Caco-2 (cell line): ENCODE measurements at regions not wholly inside any gene's neighbourhood (a gene's known extent, or its start where the extent isn't known, plus 50 kb on each side); places are given as distances from the start of the nearest gene placed in this dataset.

Source experiments
- BruUV-seq: library from RNA; stranded (reverse); fragments of 400-500 nt; replicated peaks from 2 replicates; lab custom pipeline; 2021; lab: Mats Ljungman, UMichigan
- CTCF ChIA-PET: fragments of 300-600 bp; sonication (Branson Sonifier 250); formaldehyde crosslinking; loops from one replicate; lab custom pipeline; 2022; ENCODE audit warnings: antibody characterized with exemption; lab: Charles Lee
- POLR2A ChIA-PET: fragments of 300-600 bp; sonication (Branson Sonifier 250); formaldehyde crosslinking; loops from one replicate; lab custom pipeline; 2022; ENCODE audit warnings: antibody characterized with exemption; lab: Charles Lee
- DNase-seq, 2 experiments: peaks; one replicate each; pipeline versions ENCODE4 v3.0.0 to v3.0.0-alpha.2; 2020 to 2022
- H3K27me3 ChIP-seq: replicated peaks from 2 replicates; pipeline ENCODE4 v1.6.0; 2011; ENCODE audit warnings: low read length; ENCODE audit not compliant: control insufficient read depth, insufficient read depth
- H3K36me3 ChIP-seq: 2 replicates; pipeline ENCODE4 v1.5.1; 2011; ENCODE audit warnings: low read length; ENCODE audit not compliant: control insufficient read depth, insufficient read depth
- H3K4me1 ChIP-seq: fragments of 250-450 bp; sonication (Bioruptor Pico); 2 replicates; pipeline ENCODE4 v1.5.1; 2020; ENCODE audit warnings: mild to moderate bottlenecking
- H3K4me3 ChIP-seq: 2 replicates; pipeline ENCODE4 v1.5.1; 2011; ENCODE audit warnings: low read depth, mild to moderate bottlenecking, control low read depth, low read length
- H3K9me3 ChIP-seq: fragments of 250-450 bp; sonication (Bioruptor Pico); 2 replicates; pipeline ENCODE4 v1.5.1; 2020; ENCODE audit warnings: mild to moderate bottlenecking, moderate library complexity
- H3K27ac Mint-ChIP-seq: one replicate; pipeline ENCODE4 v1.8.0; 2022; ENCODE audit warnings: mixed read lengths; ENCODE audit not compliant: unreplicated experiment
- H3K27me3 Mint-ChIP-seq: one replicate; pipeline ENCODE4 v1.8.0; 2022; ENCODE audit warnings: mixed read lengths; ENCODE audit not compliant: insufficient read depth, unreplicated experiment
- H3K36me3 Mint-ChIP-seq: one replicate; pipeline ENCODE4 v1.8.0; 2022; ENCODE audit warnings: mild to moderate bottlenecking, mixed read lengths; ENCODE audit not compliant: insufficient read depth, unreplicated experiment
- H3K4me1 Mint-ChIP-seq: one replicate; pipeline ENCODE4 v1.8.0; 2022; ENCODE audit warnings: low read depth, mixed read lengths; ENCODE audit not compliant: unreplicated experiment
- H3K4me3 Mint-ChIP-seq: one replicate; pipeline ENCODE4 v1.8.0; 2022; ENCODE audit warnings: mild to moderate bottlenecking, moderate library complexity, mixed read lengths; ENCODE audit not compliant: unreplicated experiment
- H3K9me3 Mint-ChIP-seq: one replicate; pipeline ENCODE4 v1.8.0; 2022; ENCODE audit warnings: mixed read lengths; ENCODE audit not compliant: unreplicated experiment
- CTCF ChIP-seq, 2 experiments: fragments of 200-600 bp in 1 of 2; IDR thresholded peaks; 1 replicate in 1 of 2; 2 replicates in 1 of 2; pipeline versions ENCODE4 v1.5.1 to v1.8.0; 2011 to 2022; ENCODE audit warnings: antibody characterized with exemption in 1 of 2, control low read depth in 1 of 2, inconsistent platforms in 1 of 2, low read depth in 1 of 2, low read length in 1 of 2, mild to moderate bottlenecking in 1 of 2, moderate library complexity in 1 of 2; ENCODE audit not compliant: insufficient read depth in 1 of 2, severe bottlenecking in 1 of 2, unreplicated experiment in 1 of 2
- intact Hi-C: fragments of 100-400 bp; cut with micrococcal nuclease; formaldehyde crosslinking; loops from one replicate; pipeline ENCODE4 v1.10.0; 2022; ENCODE audit not compliant: unreplicated experiment

GRCh38 chr12:16472631-16473030, 125.2 kb downstream of the MGST1 start:
- POLR2A ChIA-PET: no interaction called here
- Mint-ChIP-seq H3K27ac (no peak overlapping the region), H3K27me3 (no peaks in the 10 kb centered on the region), H3K36me3 (no peaks in the 10 kb centered on the region), H3K9me3 (no peaks in the 10 kb centered on the region), H3K4me3 (no peak overlapping the region), H3K4me1 (no peaks in the 10 kb centered on the region)
- Histone ChIP-seq H3K4me1 (no peaks in the 10 kb centered on the region), H3K9me3 (no peaks in the 10 kb centered on the region), H3K36me3 (no peaks in the 10 kb centered on the region), H3K27me3 (no peaks in the 10 kb centered on the region), H3K4me3 (no peak overlapping the region)
- DNase-seq: no peak
- CTCF ChIA-PET: interaction anchor here (0.6 kb wide), 1 partner anchor 28 kb away, joined by 4 read pairs; no protein-coding TSS in a partner anchor
- no peak for TF ChIP-seq CTCF (IDR thresholded peaks at IDR 0.05; ENCODE audit: insufficient read depth in 1 of 2, low read depth in 1 of 2, low read length in 1 of 2, severe bottlenecking in 1 of 2, unreplicated experiment in 1 of 2)
- intact Hi-C loops: no loop called here
- BruUV-seq: no TSS peak

- BruUV-seq: no TSS peak
- POLR2A ChIA-PET: no interaction called here
These were observed 126.3 kb downstream of the MGST1 start for GRCh38 chr12:16473610-16474326.

GRCh38 chr12:16474801-16475200, 127.4 kb downstream of the MGST1 start:
- TF ChIP-seq CTCF (IDR thresholded peaks at IDR 0.05; ENCODE audit: insufficient read depth in 1 of 2, low read depth in 1 of 2, low read length in 1 of 2, severe bottlenecking in 1 of 2, unreplicated experiment in 1 of 2): no peak
- Histone ChIP-seq H3K4me3 (no peak overlapping the region), H3K9me3 (no peaks in the 10 kb centered on the region), H3K36me3 (no peaks in the 10 kb centered on the region), H3K27me3 (no peaks in the 10 kb centered on the region), H3K4me1 (no peaks in the 10 kb centered on the region)
- intact Hi-C loops: no loop called here
- DNase-seq: no peak
- no TSS peak for BruUV-seq
- Mint-ChIP-seq H3K9me3 (no peaks in the 10 kb centered on the region), H3K27me3 (no peaks in the 10 kb centered on the region), H3K27ac (no peak overlapping the region), H3K4me3 (no peak overlapping the region), H3K36me3 (no peaks in the 10 kb centered on the region), H3K4me1 (no peaks in the 10 kb centered on the region)
- POLR2A ChIA-PET: no interaction called here
- CTCF ChIA-PET: no interaction called here

More at GRCh38 chr12:16473610-16474326, 126.3 kb downstream of the MGST1 start:
- Mint-ChIP-seq H3K4me1 (no peaks in the 10 kb centered on the region), H3K36me3 (no peaks in the 10 kb centered on the region), H3K4me3 (no peak overlapping the region), H3K9me3 (no peaks in the 10 kb centered on the region), H3K27ac (no peak overlapping the region), H3K27me3 (no peaks in the 10 kb centered on the region)
- CTCF ChIA-PET: no interaction called here
- no peak for DNase-seq
- Histone ChIP-seq H3K4me1 (no peaks in the 10 kb centered on the region), H3K4me3 (no peak overlapping the region), H3K27me3 (no peaks in the 10 kb centered on the region), H3K9me3 (no peaks in the 10 kb centered on the region), H3K36me3 (no peaks in the 10 kb centered on the region)
- no peak for TF ChIP-seq CTCF (IDR thresholded peaks at IDR 0.05; ENCODE audit: insufficient read depth in 1 of 2, low read depth in 1 of 2, low read length in 1 of 2, severe bottlenecking in 1 of 2, unreplicated experiment in 1 of 2)
- intact Hi-C loops: no loop called here
